Ectodermal cell (in vitro differentiated cells): ENCODE measurements at regions not wholly inside any gene's neighbourhood (a gene's known extent, or its start where the extent isn't known, plus 50 kb on each side); places are given as distances from the start of the nearest gene placed in this dataset.

Experiments
- H3K27ac ChIP-seq: 2 replicates; pipeline ENCODE4 v1.7.0; 2013; ENCODE audit warnings: mild to moderate bottlenecking, low read depth, low read length; ENCODE audit not compliant: insufficient read depth, poor library complexity, severe bottlenecking
- H3K27me3 ChIP-seq: 2 replicates; pipeline ENCODE4 v1.7.0; 2013; ENCODE audit warnings: mild to moderate bottlenecking, low read length; ENCODE audit not compliant: insufficient read depth, control insufficient read depth, poor library complexity, severe bottlenecking
- H3K36me3 ChIP-seq: one replicate; pipeline ENCODE4 v1.7.0; 2013; ENCODE audit warnings: low read length; ENCODE audit not compliant: control insufficient read depth, insufficient read depth
- H3K4me1 ChIP-seq: one replicate; pipeline ENCODE4 v1.7.0; 2013; ENCODE audit warnings: low read length; ENCODE audit not compliant: control insufficient read depth, insufficient read depth
- H3K4me3 ChIP-seq: 2 replicates; pipeline ENCODE4 v1.7.0; 2013; ENCODE audit warnings: low read depth, low read length, control low read depth; ENCODE audit not compliant: insufficient read depth
- H3K9me3 ChIP-seq: 2 replicates; pipeline ENCODE4 v1.7.0; 2013; ENCODE audit warnings: mild to moderate bottlenecking, low read length, moderate library complexity; ENCODE audit not compliant: control insufficient read depth
- WGBS, 2 experiments: methylation state at CpG; one replicate each; pipeline ENCODE4 v1.1.7; 2013; ENCODE audit warnings: missing lambda C conversion rate in 2 of 2; 5-methylcytosine and 5-hydroxymethylcytosine counted together

DNA sequence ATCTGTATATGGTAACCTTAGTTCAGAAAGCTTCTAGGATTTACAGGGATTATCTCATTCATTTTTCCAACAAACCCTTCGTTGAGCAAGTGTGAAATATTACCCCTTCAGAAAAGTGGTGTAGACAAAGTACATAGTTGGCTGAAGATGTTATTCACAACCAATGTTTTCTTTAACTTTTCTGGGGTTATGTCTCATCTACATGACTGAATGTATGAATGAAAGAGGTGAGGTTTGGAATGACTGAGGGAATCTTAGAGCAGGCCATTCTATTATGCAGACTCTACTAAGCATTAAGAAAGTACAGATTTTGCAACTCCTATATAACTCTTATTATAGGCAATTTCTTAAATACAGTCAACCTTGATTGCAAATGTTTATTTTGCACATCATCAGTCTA lies 167.2 kb downstream of the NDFIP2 start:
- Histone ChIP-seq H3K4me3 (no peak overlapping the region), H3K27me3 (no peaks in the 10 kb centered on the region), H3K9me3 (no peaks in the 10 kb centered on the region), H3K27ac (no peak overlapping the region), H3K4me1 (no peaks in the 10 kb centered on the region), H3K36me3 (no peaks in the 10 kb centered on the region)
- WGBS, 2 experiments: 87 to 100% methylated on average over 1 of the region's 1 CpG

DNA sequence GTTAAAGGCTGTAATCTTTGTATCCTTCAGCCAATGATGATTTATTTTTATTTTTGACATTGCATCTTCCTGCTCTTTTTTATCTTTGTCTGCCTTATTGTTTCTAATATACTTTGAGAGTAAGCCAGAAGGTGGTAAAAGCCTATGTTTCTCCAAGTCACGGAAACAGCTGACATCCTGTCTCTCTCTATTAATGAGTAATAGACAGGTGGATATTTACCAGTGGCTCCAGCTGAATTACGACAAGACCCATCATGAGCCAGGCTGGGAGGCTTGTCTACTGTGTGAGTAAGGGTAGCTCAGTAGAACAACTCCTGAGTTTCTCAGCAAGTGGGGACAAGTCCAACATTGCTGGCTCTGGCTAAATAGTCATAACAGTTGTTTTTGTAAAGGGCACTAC lies 166.6 kb downstream of the NDFIP2 start:
- H3K27me3 ChIP-seq: no peaks in the 10 kb centered on the region
- no peaks in the 10 kb centered on the region for H3K4me1 ChIP-seq
- 89 to 94% methylated on average over 2 of the region's 2 CpGs for WGBS, 2 experiments
- H3K27ac ChIP-seq: no peak overlapping the region
- H3K36me3 ChIP-seq: no peaks in the 10 kb centered on the region
- no peak overlapping the region for H3K4me3 ChIP-seq
- no peaks in the 10 kb centered on the region for H3K9me3 ChIP-seq

DNA sequence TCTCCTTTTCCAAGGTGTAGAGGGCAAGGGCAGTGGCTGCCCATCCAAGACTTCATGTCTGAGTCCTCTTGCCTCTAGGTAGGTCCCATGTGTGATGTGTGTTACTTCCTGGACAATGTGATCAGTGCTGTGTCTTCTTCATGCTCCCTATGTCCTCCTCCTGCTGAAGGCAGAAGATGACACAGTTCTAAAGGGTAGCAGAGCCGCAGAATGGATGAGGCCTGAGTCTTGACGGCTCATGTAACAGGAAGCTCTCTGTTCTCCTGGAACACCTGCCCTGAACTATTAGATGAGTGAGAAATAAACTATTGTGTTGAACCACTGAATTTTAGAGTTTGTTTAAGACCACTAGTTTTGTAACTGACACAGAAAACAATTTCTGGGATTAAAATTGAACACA lies 165.9 kb downstream of the NDFIP2 start:
- 91 to 97% methylated on average over 2 of the region's 2 CpGs for WGBS, 2 experiments

GRCh38 chr13:79645569-79645968 lies 164.6 kb downstream of the NDFIP2 start:
- no peaks in the 10 kb centered on the region for H3K9me3 ChIP-seq
- H3K4me3 ChIP-seq: no peak overlapping the region
- no peaks in the 10 kb centered on the region for H3K4me1 ChIP-seq
- no peak overlapping the region for H3K27ac ChIP-seq
- no peaks in the 10 kb centered on the region for H3K27me3 ChIP-seq
- no peaks in the 10 kb centered on the region for H3K36me3 ChIP-seq
- WGBS, 2 experiments: 94% methylated on average over 2 to 3 of the region's 3 CpGs

More for the DNA sequence above, 165.9 kb downstream of the NDFIP2 start:
- H3K4me3 ChIP-seq: no peak overlapping the region
- H3K36me3 ChIP-seq: no peaks in the 10 kb centered on the region
- H3K27me3 ChIP-seq: no peaks in the 10 kb centered on the region
- H3K27ac ChIP-seq: no peak overlapping the region
- no peaks in the 10 kb centered on the region for H3K4me1 ChIP-seq
- no peaks in the 10 kb centered on the region for H3K9me3 ChIP-seq

- Histone ChIP-seq H3K4me3 (no peak overlapping the region), H3K27ac (no peak overlapping the region), H3K9me3 (no peaks in the 10 kb centered on the region), H3K4me1 (no peaks in the 10 kb centered on the region), H3K36me3 (no peaks in the 10 kb centered on the region), H3K27me3 (no peaks in the 10 kb centered on the region)
- WGBS, 2 experiments: 88 to 92% methylated on average over 3 of the region's 3 CpGs
Measured at GRCh38 chr13:79642596-79642995, 161.6 kb downstream of the NDFIP2 start.

GRCh38 chr13:79637133-79637763 lies 156.3 kb downstream of the NDFIP2 start:
- H3K4me1 ChIP-seq: no peaks in the 10 kb centered on the region
- 93 to 94% methylated on average over 3 to 5 of the region's 5 CpGs for WGBS, 2 experiments

DNA sequence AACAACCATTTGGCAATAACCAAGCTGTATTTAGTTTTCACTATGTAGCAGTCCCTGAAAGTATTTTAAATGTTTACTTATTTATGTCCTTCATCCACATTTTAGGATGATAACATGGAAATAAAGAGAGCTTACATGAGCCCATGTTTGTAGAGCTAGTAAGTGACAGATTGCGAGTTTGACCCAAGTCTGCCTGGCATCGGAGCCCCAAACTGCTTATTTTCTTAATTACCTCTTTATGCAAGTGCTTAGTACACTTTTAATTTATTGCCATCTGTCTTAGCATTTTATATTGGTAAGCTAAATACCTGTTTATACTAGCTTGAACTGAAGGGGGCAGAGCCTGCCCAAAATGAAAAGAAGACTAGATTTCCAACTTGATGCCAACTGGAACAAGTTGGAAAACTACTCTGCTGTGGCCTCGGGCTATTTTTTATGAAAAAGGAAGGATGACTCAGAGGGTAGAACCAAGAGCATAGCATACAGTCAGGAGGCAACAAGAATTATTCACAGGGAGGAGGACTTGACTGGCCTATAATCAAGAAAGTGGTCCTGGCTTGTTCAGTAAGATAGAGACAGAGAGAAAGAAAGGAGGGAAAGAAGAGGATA lies 150.2 kb downstream of the NDFIP2 start:
- Histone ChIP-seq H3K27ac (no peak overlapping the region), H3K4me1 (no peaks in the 10 kb centered on the region), H3K27me3 (no peaks in the 10 kb centered on the region), H3K9me3 (no peaks in the 10 kb centered on the region), H3K36me3 (no peaks in the 10 kb centered on the region), H3K4me3 (no peak overlapping the region)
- WGBS, 2 experiments: 87 to 95% methylated on average over 3 of the region's 3 CpGs

More at GRCh38 chr13:79637133-79637763, 156.3 kb downstream of the NDFIP2 start:
- H3K27ac ChIP-seq: no peak overlapping the region
- no peaks in the 10 kb centered on the region for H3K27me3 ChIP-seq
- H3K4me3 ChIP-seq: no peak overlapping the region
- no peaks in the 10 kb centered on the region for H3K36me3 ChIP-seq
- no peaks in the 10 kb centered on the region for H3K9me3 ChIP-seq

GRCh38 chr13:79628463-79628862 lies 147.5 kb downstream of the NDFIP2 start:
- Histone ChIP-seq H3K4me1 (no peaks in the 10 kb centered on the region), H3K4me3 (no peak overlapping the region), H3K36me3 (no peaks in the 10 kb centered on the region), H3K27ac (no peak overlapping the region), H3K9me3 (no peaks in the 10 kb centered on the region), H3K27me3 (no peaks in the 10 kb centered on the region)
- WGBS, 2 experiments: 90 to 95% methylated on average over 4 of the region's 4 CpGs

GRCh38 chr13:79626924-79627323 lies 146.0 kb downstream of the NDFIP2 start:
- WGBS, 2 experiments: 93 to 95% methylated on average over 2 to 4 of the region's 6 CpGs
- H3K27me3 ChIP-seq: no peaks in the 10 kb centered on the region
- no peaks in the 10 kb centered on the region for H3K4me1 ChIP-seq

DNA sequence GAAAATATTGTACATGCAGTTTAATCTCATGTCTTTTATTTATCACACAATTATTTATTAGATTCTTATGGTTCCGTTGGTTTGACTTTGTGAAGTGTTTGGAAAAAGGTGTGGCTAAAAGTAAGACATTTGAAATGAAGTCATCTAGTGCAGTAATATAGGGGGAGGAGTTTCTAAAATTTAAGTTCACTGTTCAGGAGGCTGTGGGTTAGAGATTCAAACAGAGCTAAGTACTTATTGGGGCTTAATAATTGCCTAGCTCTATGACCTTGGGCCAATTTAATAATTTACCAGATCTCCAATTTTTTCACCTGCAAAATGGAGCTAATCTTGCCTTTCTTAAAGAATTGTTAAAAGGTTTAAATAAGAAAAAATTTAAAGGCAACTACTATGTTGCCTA lies 144.6 kb downstream of the NDFIP2 start:
- WGBS, 2 experiments: 90 to 100% methylated on average over 1 of the region's 1 CpG
- H3K9me3 ChIP-seq: no peaks in the 10 kb centered on the region
- H3K27me3 ChIP-seq: no peaks in the 10 kb centered on the region
- H3K4me1 ChIP-seq: no peaks in the 10 kb centered on the region
- no peaks in the 10 kb centered on the region for H3K36me3 ChIP-seq
- no peak overlapping the region for H3K27ac ChIP-seq
- no peak overlapping the region for H3K4me3 ChIP-seq

More at GRCh38 chr13:79626924-79627323, 146.0 kb downstream of the NDFIP2 start:
- Histone ChIP-seq H3K36me3 (no peaks in the 10 kb centered on the region), H3K27ac (no peak overlapping the region), H3K9me3 (no peaks in the 10 kb centered on the region), H3K4me3 (no peak overlapping the region)
